ENCODE measurements at regions not wholly inside any gene's neighbourhood (a gene's known extent, or its start where the extent isn't known, plus 50 kb on each side); places are given as distances from the start of the nearest gene placed in this dataset.

GRCh38 chr12:46553911-46554310 lies 181.3 kb upstream of the SLC38A2 start:
- no peak for DNase-seq

GRCh38 chr12:46553266-46553665 lies 180.7 kb upstream of the SLC38A2 start:
- H3K27ac ChIP-seq = peak overlapping the region in 1 of 12 donors; percentile 19
- H3K4me3 ChIP-seq = no peak overlapping the region
- H3K9me3 ChIP-seq = no peaks in the 10 kb centered on the region
- DNase-seq (peak in 1 of 5 donors; percentile 36), ATAC-seq (peak in 1 of 4 donors; percentile 46)
- no peaks in the 10 kb centered on the region for H3K36me3 ChIP-seq
- H3K27me3 ChIP-seq = no peaks in the 10 kb centered on the region
- TF ChIP-seq CTCF (IDR thresholded peaks at IDR 0.05) = no peak
- no peak for TF ChIP-seq POLR2A (IDR thresholded peaks at IDR 0.05)
- H3K4me1 ChIP-seq = peaks cover 0 to 48% (median 24%) of the 10 kb centered on the region in 12 donors
- intact Hi-C loops (cut with DNase I) = loop anchor here in 4 of 10 donors (10.0 kb wide), 3 partner anchors 102 to 168 kb away; no protein-coding TSS in a partner anchor
- 90 to 97% (median 92%) methylated on average over 2 of the region's 2 CpGs for WGBS, 4 donors

More at GRCh38 chr12:46553911-46554310, 181.3 kb upstream of the SLC38A2 start:
- peaks cover 0 to 44% (median 18%) of the 10 kb centered on the region in 12 donors for H3K4me1 ChIP-seq
- WGBS, 4 donors = 79 to 85% (median 80%) methylated on average over 1 of the region's 1 CpG
- no peaks in the 10 kb centered on the region for H3K9me3 ChIP-seq
- intact Hi-C loops (cut with DNase I) = loop anchor here in 4 of 10 donors (10.0 kb wide), 3 partner anchors 101 to 169 kb away; no protein-coding TSS in a partner anchor
- H3K36me3 ChIP-seq = no peaks in the 10 kb centered on the region
- no peak for ATAC-seq
- peak overlapping the region in 6 of 12 donors; percentile 19 to 80 (median 48) for H3K27ac ChIP-seq
- no peaks in the 10 kb centered on the region for H3K27me3 ChIP-seq
- no peak for TF ChIP-seq POLR2A (IDR thresholded peaks at IDR 0.05)
- TF ChIP-seq CTCF (IDR thresholded peaks at IDR 0.05) = no peak
- H3K4me3 ChIP-seq = no peak overlapping the region

GRCh38 chr12:46550266-46550879 lies 177.8 kb upstream of the SLC38A2 start:
- ATAC-seq = no peak
- TF ChIP-seq POLR2A (IDR thresholded peaks at IDR 0.05) = no peak
- TF ChIP-seq CTCF (IDR thresholded peaks at IDR 0.05) = no peak
- no peaks in the 10 kb centered on the region for H3K36me3 ChIP-seq
- H3K4me3 ChIP-seq = no peak overlapping the region
- H3K9me3 ChIP-seq = no peaks in the 10 kb centered on the region
- DNase-seq = no peak
- intact Hi-C loops (cut with DNase I) = loop anchor here in 4 of 10 donors (10.0 kb wide), 3 partner anchors 104 to 166 kb away; no protein-coding TSS in a partner anchor
- peaks cover 0 to 55% (median 14%) of the 10 kb centered on the region in 12 donors for H3K4me1 ChIP-seq
- WGBS, 4 donors = 94 to 99% (median 97%) methylated on average over 4 of the region's 4 CpGs
- H3K27me3 ChIP-seq = no peaks in the 10 kb centered on the region
- H3K27ac ChIP-seq = no peak overlapping the region

GRCh38 chr12:46549527-46550265 lies 177.1 kb upstream of the SLC38A2 start:
- H3K4me3 ChIP-seq = no peak overlapping the region
- TF ChIP-seq CTCF (IDR thresholded peaks at IDR 0.05) (no peak), POLR2A (IDR thresholded peaks at IDR 0.05) (no peak)
- intact Hi-C loops (cut with DNase I) = loop anchor here in 4 of 10 donors (10.0 kb wide), 3 partner anchors 105 to 165 kb away; no protein-coding TSS in a partner anchor
- no peaks in the 10 kb centered on the region for H3K36me3 ChIP-seq
- no peak for ATAC-seq
- no peak for DNase-seq
- H3K27me3 ChIP-seq = no peaks in the 10 kb centered on the region
- no peak overlapping the region for H3K27ac ChIP-seq
- peaks cover 0 to 48% (median 11%) of the 10 kb centered on the region in 12 donors for H3K4me1 ChIP-seq
- WGBS, 4 donors = 75 to 81% (median 77%) methylated on average over 7 of the region's 7 CpGs
- no peaks in the 10 kb centered on the region for H3K9me3 ChIP-seq

Measured in heart left ventricle (tissue), 16 donors.